ENCODE measurements at regions not wholly inside any gene's neighbourhood (a gene's known extent, or its start where the extent isn't known, plus 50 kb on each side); places are given as distances from the start of the nearest gene placed in this dataset.

DNA sequence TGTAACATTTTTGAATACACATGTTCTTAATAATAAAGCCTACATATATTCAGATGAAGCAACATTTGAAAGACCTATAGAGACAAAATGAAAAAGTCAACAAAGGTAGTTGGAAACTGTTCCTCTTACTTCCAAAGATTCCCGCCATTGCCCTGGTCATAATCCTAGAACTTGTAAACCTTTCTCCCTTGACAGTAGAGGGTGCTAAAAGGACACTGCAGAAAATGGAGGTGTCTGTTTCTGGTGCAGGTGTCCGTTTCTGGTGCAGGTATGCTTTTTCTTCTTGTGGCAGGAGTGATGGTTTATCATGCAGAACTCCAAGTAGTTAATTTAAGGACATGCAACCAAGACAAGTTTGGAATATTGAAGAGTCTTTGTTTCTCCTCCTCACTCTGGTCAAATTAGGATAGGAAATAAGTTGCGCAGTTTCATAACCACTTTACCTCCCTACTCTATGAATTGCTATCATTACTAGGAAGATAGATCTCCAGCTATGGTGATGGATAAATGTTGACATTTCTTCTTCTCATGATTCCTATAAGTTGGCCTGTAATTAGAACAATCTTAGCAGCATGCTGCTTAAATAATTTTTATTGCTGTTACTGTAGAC lies 56.0 kb upstream of the FAM174A start:
- Histone ChIP-seq H3K36me3 (ENCODE audit: insufficient read depth in 1 of 2, low read depth in 1 of 2) (no peaks in the 10 kb centered on the region), H3K4me1 (no peaks in the 10 kb centered on the region), H3K9me3 (no peaks in the 10 kb centered on the region), H3K27ac (no peak overlapping the region), H3K27me3 (ENCODE audit: insufficient read depth in 3 of 3, low read length in 2 of 3) (no peaks in the 10 kb centered on the region), H3K4me3 (no peak overlapping the region)
- ATAC-seq (peak in 2 of 4 donors; percentile 62 to 67), DNase-seq (no peak)
- TF ChIP-seq, protein P1, sequence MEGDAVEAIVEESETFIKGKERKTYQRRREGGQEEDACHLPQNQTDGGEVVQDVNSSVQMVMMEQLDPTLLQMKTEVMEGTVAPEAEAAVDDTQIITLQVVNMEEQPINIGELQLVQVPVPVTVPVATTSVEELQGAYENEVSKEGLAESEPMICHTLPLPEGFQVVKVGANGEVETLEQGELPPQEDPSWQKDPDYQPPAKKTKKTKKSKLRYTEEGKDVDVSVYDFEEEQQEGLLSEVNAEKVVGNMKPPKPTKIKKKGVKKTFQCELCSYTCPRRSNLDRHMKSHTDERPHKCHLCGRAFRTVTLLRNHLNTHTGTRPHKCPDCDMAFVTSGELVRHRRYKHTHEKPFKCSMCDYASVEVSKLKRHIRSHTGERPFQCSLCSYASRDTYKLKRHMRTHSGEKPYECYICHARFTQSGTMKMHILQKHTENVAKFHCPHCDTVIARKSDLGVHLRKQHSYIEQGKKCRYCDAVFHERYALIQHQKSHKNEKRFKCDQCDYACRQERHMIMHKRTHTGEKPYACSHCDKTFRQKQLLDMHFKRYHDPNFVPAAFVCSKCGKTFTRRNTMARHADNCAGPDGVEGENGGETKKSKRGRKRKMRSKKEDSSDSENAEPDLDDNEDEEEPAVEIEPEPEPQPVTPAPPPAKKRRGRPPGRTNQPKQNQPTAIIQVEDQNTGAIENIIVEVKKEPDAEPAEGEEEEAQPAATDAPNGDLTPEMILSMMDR (IDR thresholded peaks at IDR 0.05): peak; percentile 64
- WGBS, 3 donors: 56 to 68% (median 60%) methylated on average over 3 of the region's 3 CpGs
- intact Hi-C loops (cut with DNase I): no loop called here

DNA sequence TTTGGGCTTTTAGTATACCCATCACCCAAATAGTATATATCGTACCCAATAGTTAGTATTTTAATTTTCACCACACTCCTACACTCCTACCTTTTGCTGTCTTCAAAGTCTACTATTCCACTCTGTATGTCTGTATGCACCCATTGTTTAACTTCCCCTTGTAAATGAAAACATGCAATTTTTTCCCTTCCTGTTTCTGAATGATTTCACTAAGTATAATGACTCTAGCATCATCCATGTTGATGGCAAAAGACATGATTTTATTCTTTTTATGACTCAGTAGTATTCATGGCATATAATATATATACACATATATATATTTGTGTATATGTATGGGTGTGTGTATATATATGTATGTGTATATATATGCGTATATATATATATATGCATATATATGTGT lies 63.1 kb upstream of the FAM174A start:
- TF ChIP-seq, protein P1 (IDR thresholded peaks at IDR 0.05): no peak
- Histone ChIP-seq H3K9me3 (no peaks in the 10 kb centered on the region), H3K4me1 (no peaks in the 10 kb centered on the region), H3K4me3 (no peak overlapping the region), H3K27me3 (ENCODE audit: insufficient read depth in 3 of 3, low read length in 2 of 3) (no peaks in the 10 kb centered on the region), H3K27ac (no peak overlapping the region), H3K36me3 (ENCODE audit: insufficient read depth in 1 of 2, low read depth in 1 of 2) (no peaks in the 10 kb centered on the region)
- no peak for DNase-seq
- no peak for ATAC-seq
- intact Hi-C loops (cut with DNase I): no loop called here
- 85 to 93% (median 86%) methylated on average over 2 of the region's 2 CpGs for WGBS, 3 donors

DNA sequence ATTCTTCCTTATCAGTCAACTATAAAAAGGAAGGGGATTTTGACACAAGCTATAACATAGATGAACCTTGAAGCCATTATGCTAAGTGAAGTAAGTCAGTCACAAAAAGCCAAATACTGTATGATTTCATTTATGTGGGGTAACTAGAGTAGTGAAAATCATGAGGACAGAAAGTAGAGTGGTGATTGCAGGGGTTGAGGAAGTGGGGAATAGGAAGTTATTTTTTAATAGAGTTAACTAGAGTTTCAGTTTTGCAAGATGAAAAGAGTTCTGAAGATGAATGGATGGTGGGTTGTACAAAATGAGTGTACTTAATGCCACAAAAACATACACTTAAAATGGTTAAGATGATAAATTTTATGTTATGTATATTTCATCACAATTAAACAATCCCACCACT lies 65.4 kb upstream of the FAM174A start:
- H3K4me1 ChIP-seq: no peaks in the 10 kb centered on the region
- DNase-seq: no peak
- H3K4me3 ChIP-seq: no peak overlapping the region
- H3K27me3 ChIP-seq (ENCODE audit: insufficient read depth in 3 of 3, low read length in 2 of 3): no peaks in the 10 kb centered on the region
- H3K27ac ChIP-seq: no peak overlapping the region
- H3K9me3 ChIP-seq: no peaks in the 10 kb centered on the region
- TF ChIP-seq, protein P1 (IDR thresholded peaks at IDR 0.05): no peak
- no peaks in the 10 kb centered on the region for H3K36me3 ChIP-seq (ENCODE audit: insufficient read depth in 1 of 2, low read depth in 1 of 2)
- no peak for ATAC-seq
- intact Hi-C loops (cut with DNase I): no loop called here

DNA sequence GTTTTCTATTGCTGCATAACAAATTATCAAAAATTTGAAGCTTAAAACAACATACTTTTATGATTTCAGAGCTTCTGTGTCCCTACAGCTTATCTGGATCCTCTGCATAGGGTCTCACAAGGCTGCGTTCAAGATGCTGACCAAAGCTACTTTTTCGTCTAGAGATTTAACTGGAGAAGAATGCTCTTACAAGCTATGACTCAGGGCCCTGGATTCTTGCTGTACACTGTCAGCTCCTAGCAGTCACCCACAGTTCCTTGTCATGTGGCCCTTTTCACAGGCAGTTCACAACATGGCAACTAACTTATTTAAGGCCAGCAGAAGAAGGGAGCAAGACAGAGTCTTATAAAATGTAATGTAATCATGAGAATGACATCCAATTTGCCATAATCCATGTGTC lies 70.8 kb upstream of the FAM174A start:
- TF ChIP-seq, protein P1 (IDR thresholded peaks at IDR 0.05): no peak

DNA sequence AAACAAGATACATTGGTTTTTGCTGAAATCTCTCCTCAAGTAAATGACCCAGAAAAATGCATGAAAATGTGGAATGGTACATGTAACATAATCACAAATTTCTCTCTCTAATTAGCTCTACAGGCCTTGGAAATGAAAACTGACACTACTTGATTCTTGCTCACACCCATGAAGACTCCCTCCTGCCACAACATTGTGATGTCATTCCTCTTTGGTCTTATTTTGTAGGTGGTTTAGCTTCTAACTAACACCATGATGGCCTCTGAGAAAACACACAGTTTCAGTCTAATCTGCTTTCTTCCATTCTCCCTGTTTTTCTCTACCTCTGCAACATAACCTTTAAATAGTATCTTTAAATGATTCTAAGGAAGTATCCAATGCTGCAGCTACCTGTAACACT lies 78.6 kb upstream of the FAM174A start:
- TF ChIP-seq, protein P1 (IDR thresholded peaks at IDR 0.05): no peak
- Histone ChIP-seq H3K9me3 (no peaks in the 10 kb centered on the region), H3K36me3 (ENCODE audit: insufficient read depth in 1 of 2, low read depth in 1 of 2) (no peaks in the 10 kb centered on the region), H3K4me1 (no peaks in the 10 kb centered on the region), H3K4me3 (no peak overlapping the region), H3K27me3 (ENCODE audit: insufficient read depth in 3 of 3, low read length in 2 of 3) (no peaks in the 10 kb centered on the region), H3K27ac (no peak overlapping the region)
- DNase-seq: no peak
- intact Hi-C loops (cut with DNase I): no loop called here
- no peak for ATAC-seq

More for the DNA sequence above, 70.8 kb upstream of the FAM174A start:
- Histone ChIP-seq H3K4me3 (no peak overlapping the region), H3K36me3 (ENCODE audit: insufficient read depth in 1 of 2, low read depth in 1 of 2) (no peaks in the 10 kb centered on the region), H3K27ac (no peak overlapping the region), H3K27me3 (ENCODE audit: insufficient read depth in 3 of 3, low read length in 2 of 3) (no peaks in the 10 kb centered on the region), H3K4me1 (no peaks in the 10 kb centered on the region), H3K9me3 (no peaks in the 10 kb centered on the region)
- WGBS, 3 donors: 87 to 93% (median 93%) methylated on average over 2 of the region's 2 CpGs
- ATAC-seq (no peak), DNase-seq (no peak)
- intact Hi-C loops (cut with DNase I): no loop called here
